HEK293 (cell line): ENCODE measurements at regions not wholly inside any gene's neighbourhood (a gene's known extent, or its start where the extent isn't known, plus 50 kb on each side); places are given as distances from the start of the nearest gene placed in this dataset.

Source experiments
- CTCF ChIA-PET: fragments of 350-600 bp; formaldehyde crosslinking; extraction: SDS; loops from one replicate; lab custom pipeline; 2021; ENCODE audit warnings: antibody characterized with exemption; lab: Yijun Ruan, JAX
- POLR2A ChIA-PET: fragments of 300-600 bp; formaldehyde crosslinking; extraction: SDS; loops from one replicate; lab custom pipeline; 2020; ENCODE audit warnings: antibody characterized with exemption, inconsistent platforms; lab: Yijun Ruan, JAX
- H3K27ac ChIP-seq: fragments of 200-500 bp; sonication (Bioruptor generic); 2 replicates; pipeline ENCODE4 v1.5.1; 2014; ENCODE audit warnings: low read depth, low read length, control low read depth, inconsistent platforms; ENCODE audit errors: extremely low read depth
- H3K36me3 ChIP-seq, 2 experiments: fragments of 200-500 bp in 1 of 2; sonication (Bioruptor generic) in 1 of 2; 1 replicate in 1 of 2; 2 replicates in 1 of 2; pipeline ENCODE4 v1.5.1; 2014 to 2017; ENCODE audit warnings: inconsistent platforms in 2 of 2, low read length in 2 of 2; ENCODE audit not compliant: control insufficient read depth in 2 of 2, insufficient read depth in 1 of 2
- H3K4me1 ChIP-seq: fragments of 200-500 bp; sonication (Bioruptor generic); 2 replicates; pipeline ENCODE4 v1.5.1; 2014; ENCODE audit warnings: mild to moderate bottlenecking, low read length, inconsistent platforms; ENCODE audit not compliant: control insufficient read depth, insufficient read depth
- H3K4me3 ChIP-seq: 2 replicates; pipeline ENCODE4 v1.5.1; 2011; ENCODE audit warnings: low read depth, mild to moderate bottlenecking, control low read depth, low read length, moderate library complexity
- H3K9me3 ChIP-seq: fragments of 200-500 bp; sonication (Bioruptor generic); 2 replicates; pipeline ENCODE4 v1.5.1; 2014; ENCODE audit warnings: low read depth, low read length, inconsistent platforms; ENCODE audit not compliant: control insufficient read depth, insufficient read depth
- ATF2 ChIP-seq: fragments of 450-650 bp; formaldehyde crosslinking; IDR thresholded peaks from 2 replicates; pipeline ENCODE4 v1.5.1; 2016; ENCODE audit warnings: missing biosample characterization, missing genetic modification characterization, low read depth
- GFI1B ChIP-seq: fragments of 450-650 bp; formaldehyde crosslinking; IDR thresholded peaks from 2 replicates; pipeline ENCODE4 v1.5.1; 2016; ENCODE audit warnings: missing biosample characterization, missing genetic modification characterization
- HIC1 ChIP-seq: fragments of 450-650 bp; formaldehyde crosslinking; IDR thresholded peaks from 2 replicates; pipeline ENCODE4 v1.5.1; 2016; ENCODE audit warnings: missing biosample characterization, missing genetic modification characterization
- KLF1 ChIP-seq: fragments of 450-650 bp; formaldehyde crosslinking; IDR thresholded peaks from 2 replicates; pipeline ENCODE4 v1.5.1; 2016; ENCODE audit warnings: missing biosample characterization, missing genetic modification characterization
- KLF9 ChIP-seq: fragments of 450-650 bp; formaldehyde crosslinking; IDR thresholded peaks from 2 replicates; pipeline ENCODE4 v1.5.1; 2016; ENCODE audit warnings: missing biosample characterization, missing genetic modification characterization, low read depth
- MYNN ChIP-seq: fragments of 450-650 bp; formaldehyde crosslinking; IDR thresholded peaks from 2 replicates; pipeline ENCODE4 v1.5.1; 2016; ENCODE audit warnings: missing biosample characterization, missing genetic modification characterization, borderline replicate concordance
- REST ChIP-seq: fragments of 450-650 bp; formaldehyde crosslinking; IDR thresholded peaks from 2 replicates; pipeline ENCODE4 v1.5.1; 2016; ENCODE audit warnings: missing biosample characterization, missing genetic modification characterization
- TCF7L2 ChIP-seq: IDR thresholded peaks from 2 replicates; pipeline ENCODE4 v1.6.1; 2011; ENCODE audit warnings: low read depth, mild to moderate bottlenecking, inconsistent platforms, low read length, moderate library complexity, borderline replicate concordance
- ZBTB49 ChIP-seq: fragments of 450-650 bp; formaldehyde crosslinking; IDR thresholded peaks from 2 replicates; pipeline ENCODE4 v1.5.1; 2016; ENCODE audit warnings: missing biosample characterization, missing genetic modification characterization, low read depth
- ZNF138 ChIP-seq: fragments of 450-650 bp; formaldehyde crosslinking; IDR thresholded peaks from 2 replicates; pipeline ENCODE4 v1.5.1; 2016; ENCODE audit warnings: missing biosample characterization, missing genetic modification characterization, borderline replicate concordance
- ZNF157 ChIP-seq: fragments of 450-650 bp; formaldehyde crosslinking; IDR thresholded peaks from 2 replicates; pipeline ENCODE4 v1.5.1; 2016; ENCODE audit warnings: missing biosample characterization, missing genetic modification characterization
- ZNF23 ChIP-seq: fragments of 450-650 bp; formaldehyde crosslinking; IDR thresholded peaks from 2 replicates; pipeline ENCODE4 v1.5.1; 2016; ENCODE audit warnings: missing biosample characterization, missing genetic modification characterization, borderline replicate concordance
- ZNF561 ChIP-seq: fragments of 450-650 bp; IDR thresholded peaks from 2 replicates; pipeline ENCODE4 v1.5.1; 2018; ENCODE audit warnings: missing biosample characterization, missing genetic modification characterization, borderline replicate concordance
- ZNF645 ChIP-seq: fragments of 450-650 bp; formaldehyde crosslinking; IDR thresholded peaks from 2 replicates; pipeline ENCODE4; 2016; ENCODE audit warnings: missing biosample characterization, missing genetic modification characterization
- ZNF707 ChIP-seq: fragments of 450-650 bp; formaldehyde crosslinking; IDR thresholded peaks from 2 replicates; pipeline ENCODE4 v1.5.1; 2016; ENCODE audit warnings: missing biosample characterization, missing genetic modification characterization
- ZNF777 ChIP-seq: fragments of 450-650 bp; formaldehyde crosslinking; IDR thresholded peaks from 2 replicates; pipeline ENCODE4 v1.5.1; 2017; ENCODE audit warnings: missing biosample characterization, missing genetic modification characterization, borderline replicate concordance
- ZNF791 ChIP-seq: fragments of 450-650 bp; formaldehyde crosslinking; IDR thresholded peaks from 2 replicates; pipeline ENCODE4 v1.5.1; 2016; ENCODE audit warnings: missing biosample characterization, missing genetic modification characterization
- ZNF837 ChIP-seq: fragments of 450-650 bp; formaldehyde crosslinking; IDR thresholded peaks from 2 replicates; pipeline ENCODE4 v1.5.1; 2016; ENCODE audit warnings: missing biosample characterization, missing genetic modification characterization
- ZSCAN30 ChIP-seq: fragments of 450-650 bp; IDR thresholded peaks from 2 replicates; pipeline ENCODE4 v1.5.1; 2018; ENCODE audit warnings: missing biosample characterization, mild to moderate bottlenecking, missing genetic modification characterization, moderate library complexity
- ZSCAN5A ChIP-seq: fragments of 450-650 bp; formaldehyde crosslinking; IDR thresholded peaks from 2 replicates; pipeline ENCODE4 v1.5.1; 2016; ENCODE audit warnings: missing biosample characterization, missing genetic modification characterization

GRCh38 chr5:86108825-86109224 is 508.9 kb upstream of the COX7C start:
- TF ChIP-seq KLF1: no peak
- no peak for TF ChIP-seq GFI1B (tag by site-specific recombination)
- TF ChIP-seq HIC1 (tag by site-specific recombination): no peak
- no peak for TF ChIP-seq ZNF138 (tag by site-specific recombination)
- TF ChIP-seq ZNF561 (tag by site-specific recombination): no peak
- no peak for TF ChIP-seq KLF9
- TF ChIP-seq ZSCAN5A (tag by site-specific recombination): no peak
- TF ChIP-seq ZNF791 (tag by site-specific recombination): no peak
- CTCF ChIA-PET: interaction anchor here (0.7 kb wide), 1 partner anchor 49 kb away, joined by 3 read pairs; no protein-coding TSS in a partner anchor
- Histone ChIP-seq H3K4me1 (no peaks in the 10 kb centered on the region), H3K9me3 (no peaks in the 10 kb centered on the region), H3K36me3 (no peaks in the 10 kb centered on the region), H3K27ac (no peak overlapping the region), H3K4me3 (no peak overlapping the region)
- POLR2A ChIA-PET: no interaction called here

GRCh38 chr5:86112249-86112648 is 505.5 kb upstream of the COX7C start:
- POLR2A ChIA-PET: no interaction called here
- no peaks in the 10 kb centered on the region for H3K36me3 ChIP-seq
- TF ChIP-seq ATF2 (tag by site-specific recombination) (peak; percentile 66), TCF7L2 (no peak)
- no peak overlapping the region for H3K27ac ChIP-seq
- H3K4me1 ChIP-seq: no peaks in the 10 kb centered on the region
- no peaks in the 10 kb centered on the region for H3K9me3 ChIP-seq
- H3K4me3 ChIP-seq: no peak overlapping the region
- CTCF ChIA-PET: no interaction called here

GRCh38 chr5:86115164-86115563 is 502.6 kb upstream of the COX7C start:
- Histone ChIP-seq H3K9me3 (no peaks in the 10 kb centered on the region), H3K36me3 (no peaks in the 10 kb centered on the region), H3K4me1 (no peaks in the 10 kb centered on the region), H3K4me3 (no peak overlapping the region), H3K27ac (no peak overlapping the region)
- CTCF ChIA-PET: interaction anchor here (0.6 to 0.7 kb wide), 2 partner anchors 10 to 534 kb away, joined by 3 read pairs; no protein-coding TSS in a partner anchor
- POLR2A ChIA-PET: no interaction called here
- TF ChIP-seq ZNF157 (no peak), ZNF645 (no peak), ZNF707 (no peak), ZNF837 (no peak), ZSCAN30 (tag by site-specific recombination) (no peak), ZNF777 (no peak), MYNN (tag by site-specific recombination) (no peak), ZNF23 (tag by site-specific recombination) (no peak), REST (tag by site-specific recombination) (no peak), ZBTB49 (no peak)
